T-helper 22 cell (primary cell): ENCODE measurements at regions not wholly inside any gene's neighbourhood (a gene's known extent, or its start where the extent isn't known, plus 50 kb on each side); places are given as distances from the start of the nearest gene placed in this dataset.
"Not testable (repeated sequence)": the region's sequence is repeated elsewhere in the genome, so short reads cannot be mapped to it uniquely, and the experiment has no call there.

Experiments
- DNase-seq: peaks from one replicate; pipeline ENCODE4 v3.0.0-alpha.2; 2020; ENCODE audit warnings: low read depth

DNA sequence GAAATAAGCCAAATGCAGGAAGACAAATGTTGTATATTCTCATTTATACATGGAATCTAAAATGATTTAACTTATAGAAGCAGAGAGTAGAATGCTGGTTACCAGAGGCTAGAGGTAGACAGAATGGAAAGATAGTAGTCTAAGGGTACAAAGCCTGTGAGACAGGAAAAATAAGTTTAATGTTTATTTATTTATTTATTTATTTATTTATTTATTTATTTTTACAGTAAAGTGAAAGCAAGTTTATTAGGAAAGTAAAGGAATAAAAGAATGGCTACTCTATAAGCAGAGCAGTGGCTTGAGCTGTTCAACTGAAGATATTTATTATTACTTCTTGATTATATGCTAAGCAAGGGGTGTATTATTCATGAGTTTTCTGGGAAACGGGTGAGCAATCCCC, 203.2 kb downstream of the LAS1L start:
- DNase-seq = no peak

GRCh38 chrX:65300104-65300809, 234.3 kb downstream of the LAS1L start:
- no peak for DNase-seq

DNA sequence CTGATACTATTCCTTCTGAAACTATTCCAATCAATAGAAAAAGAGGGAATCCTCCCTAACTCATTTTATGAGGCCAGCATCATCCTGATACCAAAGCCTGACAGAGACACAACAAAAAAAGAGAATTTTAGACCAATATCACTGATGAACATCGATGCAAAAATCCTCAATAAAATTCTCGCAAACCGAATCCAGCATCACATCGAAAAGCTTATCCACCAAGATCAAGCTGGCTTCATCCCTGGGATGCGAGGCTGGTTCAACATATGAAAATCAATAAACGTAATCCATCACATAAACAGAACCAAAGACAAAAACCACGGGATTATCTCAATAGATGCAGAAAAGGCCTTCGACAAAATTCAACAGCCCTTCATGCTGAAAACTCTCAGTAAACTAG, 251.7 kb downstream of the LAS1L start:
- not testable (repeated sequence) for DNase-seq

DNA sequence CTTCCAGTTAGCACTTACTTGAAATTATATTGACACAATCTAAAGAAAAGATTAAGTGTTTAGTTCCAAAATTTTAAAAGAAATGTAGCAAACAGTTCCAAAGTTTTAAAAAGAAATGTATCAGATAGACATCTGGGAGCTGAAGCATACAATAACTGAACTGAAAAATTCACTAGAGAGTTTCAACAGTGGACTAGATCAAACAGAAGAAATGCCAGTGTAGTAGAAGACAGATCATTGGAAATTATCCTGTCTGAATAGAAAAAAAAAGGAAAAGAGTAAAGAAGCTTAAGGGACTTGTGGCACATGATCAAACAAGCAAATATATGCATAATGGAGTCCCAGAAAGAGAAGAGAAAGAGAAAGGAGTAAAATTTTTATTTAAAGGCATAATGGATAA, 261.4 kb downstream of the LAS1L start:
- no peak for DNase-seq

GRCh38 chrX:65266482-65266881, 268.1 kb downstream of the LAS1L start:
- no peak for DNase-seq

- DNase-seq = no peak
These were observed 277.6 kb upstream of the ZC4H2 start for GRCh38 chrX:65253817-65254216.

GRCh38 chrX:65241059-65241721, 264.9 kb upstream of the ZC4H2 start:
- DNase-seq = no peak

- DNase-seq = no peak
These were observed 227.3 kb upstream of the ZC4H2 start for GRCh38 chrX:65203545-65203944.

DNA sequence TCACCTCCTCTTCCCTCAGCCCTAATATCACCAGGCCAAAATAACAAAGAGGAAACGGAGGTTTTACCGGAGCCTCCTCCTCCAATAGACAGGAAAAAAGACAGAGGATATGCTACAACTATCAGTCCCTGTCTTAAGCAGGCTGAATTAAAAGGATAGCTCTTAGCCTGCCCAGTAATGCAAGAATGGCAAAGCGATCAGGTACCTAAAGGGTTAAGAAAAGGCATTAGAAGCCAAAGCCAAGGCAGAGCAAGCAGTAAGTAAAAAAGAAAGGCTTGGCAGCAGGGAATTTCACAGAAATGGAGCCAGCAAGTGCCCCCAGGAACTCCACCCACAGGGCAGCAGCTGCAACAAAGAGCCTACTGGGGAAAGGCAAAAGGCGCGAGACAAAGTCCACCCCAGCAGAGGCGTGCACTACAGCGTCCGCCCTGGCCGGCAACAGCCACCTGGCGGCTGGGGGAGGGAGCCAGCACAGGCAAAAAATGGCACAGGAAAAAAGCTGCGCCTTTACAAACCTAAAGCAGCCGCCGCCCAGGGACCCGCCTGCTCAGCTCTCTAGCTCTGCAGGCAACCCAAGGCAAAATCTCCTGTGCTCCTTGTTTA, 220.6 kb upstream of the ZC4H2 start:
- no peak for DNase-seq

DNA sequence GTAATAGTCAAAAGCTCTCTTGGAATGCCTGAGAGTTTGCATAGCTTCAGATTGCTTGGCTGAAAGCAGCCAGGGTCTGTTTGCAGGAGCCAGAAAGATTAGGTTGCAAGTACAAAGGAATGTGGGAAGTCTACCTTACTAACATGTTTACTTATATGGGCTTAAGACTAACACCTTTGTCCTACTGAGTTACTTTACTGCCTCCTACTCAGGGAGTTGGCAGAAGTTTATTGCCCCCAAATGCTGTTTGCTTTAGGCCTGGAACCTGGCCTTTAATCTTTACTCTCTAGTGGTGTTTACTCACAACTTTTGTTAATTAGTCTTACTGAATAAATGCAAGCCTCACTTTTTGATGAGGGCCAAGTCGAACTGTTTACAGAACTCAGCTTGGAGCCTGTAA, 219.4 kb upstream of the ZC4H2 start:
- no peak for DNase-seq

GRCh38 chrX:65194547-65194946, 218.3 kb upstream of the ZC4H2 start:
- no peak for DNase-seq

DNA sequence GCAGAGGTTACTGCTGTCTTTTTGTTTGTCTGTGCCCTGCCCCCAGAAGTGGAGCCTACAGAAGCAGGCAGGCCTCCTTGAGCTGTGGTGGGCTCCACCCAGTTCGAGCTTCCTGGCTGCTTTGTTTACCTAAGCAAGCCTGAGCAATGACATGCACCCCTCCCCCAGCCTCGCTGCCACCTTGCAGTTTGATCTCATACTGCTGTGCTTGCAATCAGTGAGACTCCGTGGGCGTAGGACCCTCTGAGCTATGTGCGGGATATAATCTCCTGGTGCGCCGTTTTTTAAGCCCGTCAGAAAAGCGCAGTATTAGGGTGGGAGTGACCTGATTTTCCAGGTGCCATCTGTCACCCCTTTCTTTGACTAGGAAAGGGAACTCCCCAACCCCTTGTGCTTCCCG, 187.1 kb upstream of the ZC4H2 start:
- not testable (repeated sequence) for DNase-seq

GRCh38 chrX:65148232-65148631, 172.0 kb upstream of the ZC4H2 start:
- no peak for DNase-seq

DNA sequence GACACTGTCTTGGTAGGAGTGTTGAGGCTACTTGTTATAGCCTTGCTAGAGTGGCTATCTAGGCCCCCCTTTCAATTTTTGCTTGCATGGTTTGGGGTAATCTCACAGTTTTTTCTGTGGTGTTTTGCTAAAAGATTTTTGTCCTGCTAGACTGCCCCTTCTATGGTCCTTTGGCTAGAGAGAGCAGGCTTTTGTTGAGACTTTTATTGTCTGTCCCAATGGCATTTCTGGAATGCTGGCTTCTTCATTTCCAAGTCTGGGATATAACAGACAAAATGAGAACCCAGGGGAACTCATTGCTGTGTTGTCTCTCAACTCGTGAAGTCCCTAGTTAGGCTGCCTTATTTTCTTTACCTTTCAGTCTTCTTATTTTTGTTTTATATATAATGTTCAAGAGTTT, 160.2 kb upstream of the ZC4H2 start:
- DNase-seq = no peak

DNA sequence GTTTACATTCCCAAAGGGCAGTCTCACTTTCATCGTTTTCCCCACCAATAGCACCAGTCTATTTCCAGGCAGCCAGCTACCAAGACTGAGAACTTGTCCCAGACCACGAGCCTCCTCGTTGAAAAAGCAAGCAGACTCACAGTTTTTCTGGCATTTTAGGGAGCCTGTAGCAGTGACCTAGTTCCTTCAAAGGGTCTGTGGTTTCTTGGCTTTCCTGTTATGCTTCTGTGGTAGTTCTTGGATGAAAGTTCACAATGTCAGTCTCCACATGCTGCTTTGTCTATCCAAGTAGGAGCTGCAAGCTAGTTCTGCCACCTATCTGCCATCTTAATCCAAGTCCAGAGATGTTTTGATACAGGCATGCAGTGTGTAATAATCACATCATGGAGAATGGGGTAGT, 151.6 kb upstream of the ZC4H2 start:
- DNase-seq = no peak

- DNase-seq = no peak
These were observed 122.6 kb upstream of the ZC4H2 start for GRCh38 chrX:65098851-65099250.

GRCh38 chrX:65093658-65094057, 117.4 kb upstream of the ZC4H2 start:
- no peak for DNase-seq

GRCh38 chrX:65073233-65073632, 97.0 kb upstream of the ZC4H2 start:
- DNase-seq = no peak

GRCh38 chrX:65072590-65072989, 96.3 kb upstream of the ZC4H2 start:
- no peak for DNase-seq

GRCh38 chrX:65058626-65059025, 82.4 kb upstream of the ZC4H2 start:
- not testable (repeated sequence) for DNase-seq

DNA sequence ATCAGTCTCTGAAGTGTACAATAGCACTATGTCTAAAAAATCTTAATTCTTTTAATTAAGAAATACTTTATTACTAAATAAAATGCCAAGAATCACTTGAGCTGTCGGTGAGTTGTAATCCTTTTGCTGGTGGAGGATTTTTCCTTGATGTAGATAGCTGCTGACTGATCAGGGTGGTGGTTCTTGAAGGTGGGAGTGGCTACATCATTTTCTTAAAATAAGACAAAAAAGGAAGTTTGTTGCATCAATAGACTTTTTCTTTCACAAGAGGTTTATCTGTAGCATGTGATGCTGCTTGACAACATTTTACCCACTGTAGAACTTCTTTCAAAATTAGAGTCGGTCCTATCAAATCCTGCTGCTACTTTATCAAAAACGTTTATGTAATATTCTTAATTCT, 68.8 kb upstream of the ZC4H2 start:
- DNase-seq = no peak

- DNase-seq = no peak
These were observed 59.2 kb upstream of the ZC4H2 start for GRCh38 chrX:65035446-65035770.

DNA sequence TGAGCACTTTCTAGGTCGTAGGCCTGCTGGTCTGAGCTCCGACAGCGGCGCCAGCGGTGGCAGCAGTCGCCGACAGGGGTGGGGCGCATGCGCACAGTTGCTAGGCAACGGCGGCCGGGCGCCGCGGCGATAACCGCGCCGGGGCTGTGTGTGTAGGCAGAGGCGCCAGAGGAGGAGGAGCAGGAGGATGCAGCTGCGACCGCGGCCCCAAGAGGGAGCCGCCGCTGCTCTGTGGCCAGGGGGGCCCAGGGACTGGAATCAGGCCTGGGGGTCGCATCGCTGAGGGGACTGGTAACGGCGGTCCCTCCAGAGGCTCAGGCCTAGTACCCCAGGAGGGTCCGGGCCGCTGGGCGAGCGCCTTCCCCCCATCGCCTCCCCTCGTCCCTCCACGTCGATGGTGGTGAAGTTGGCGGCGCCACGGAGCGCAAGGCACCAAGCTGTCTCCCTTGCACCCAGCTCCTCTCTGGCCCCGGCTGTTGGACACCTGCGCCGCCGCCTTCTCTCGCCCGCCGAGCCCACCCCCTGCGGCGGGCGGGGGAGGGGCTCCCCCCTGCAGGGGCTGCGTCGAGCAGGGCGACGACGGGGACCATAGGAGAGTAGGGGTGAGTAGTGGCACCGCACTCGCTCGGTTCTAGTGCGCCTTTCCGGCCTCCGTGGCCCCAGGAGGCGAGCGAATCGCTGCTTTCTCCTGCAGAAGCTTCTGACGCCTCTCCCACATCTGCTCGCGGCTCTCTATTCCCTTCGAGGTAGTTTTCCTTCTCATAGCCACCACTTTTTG, 58.6 kb upstream of the ZC4H2 start, which contains the start of gene ZC3H12B:
Gene ZC3H12B, plus strand, starts transcription at position 159 of the 778 bp plus-strand sequence.
- peak; percentile 55 for DNase-seq
